ENCODE measurements at regions not wholly inside any gene's neighbourhood (a gene's known extent, or its start where the extent isn't known, plus 50 kb on each side); places are given as distances from the start of the nearest gene placed in this dataset.
A peak's percentile ranks its signal among the peaks of the same experiment; 100 is the strongest.

DNA sequence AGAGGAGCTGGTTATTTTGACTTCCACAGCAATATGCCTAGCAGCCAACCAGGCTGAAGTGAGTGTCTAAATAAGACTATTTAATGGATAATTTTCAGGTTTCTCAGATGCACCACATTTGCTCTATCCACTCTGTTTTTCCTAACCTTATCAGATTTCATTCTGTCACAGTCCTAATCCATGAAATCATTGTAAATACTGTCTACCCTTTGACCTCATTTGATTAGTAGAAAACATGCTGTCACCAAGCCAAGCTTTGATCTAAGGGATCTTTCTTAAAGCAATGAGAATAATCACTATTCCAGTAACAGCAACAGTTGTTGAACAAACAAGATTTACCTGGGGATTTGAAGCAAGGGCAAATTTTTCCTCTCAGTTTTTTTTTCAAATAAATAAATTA, 595.6 kb downstream of the LTN1 start:
- no peaks in the 10 kb centered on the region for H3K27me3 ChIP-seq
- no peaks in the 10 kb centered on the region for H3K36me3 ChIP-seq
- H3K9me3 ChIP-seq = no peaks in the 10 kb centered on the region
- intact Hi-C loops (cut with DNase I; ENCODE audit: low total_unique reads) (no loop called here), in situ Hi-C loops (cut with MboI; ENCODE audit: low pct_ligation_motif_present in 1 of 4, low pct_unique_long_range_greater_than_20kb in 1 of 4, low sequenced_read_pairs in 3 of 4) (no loop called here)
- peaks cover 0 to 10% (median 3%) of the 10 kb centered on the region in 4 donors for H3K4me1 ChIP-seq
- no peak overlapping the region for H3K4me3 ChIP-seq
- TF ChIP-seq POLR2A (IDR thresholded peaks at IDR 0.05) = no peak
- no peak for TF ChIP-seq EP300 (IDR thresholded peaks at IDR 0.05; ENCODE audit: low read depth)
- TF ChIP-seq, protein P1, sequence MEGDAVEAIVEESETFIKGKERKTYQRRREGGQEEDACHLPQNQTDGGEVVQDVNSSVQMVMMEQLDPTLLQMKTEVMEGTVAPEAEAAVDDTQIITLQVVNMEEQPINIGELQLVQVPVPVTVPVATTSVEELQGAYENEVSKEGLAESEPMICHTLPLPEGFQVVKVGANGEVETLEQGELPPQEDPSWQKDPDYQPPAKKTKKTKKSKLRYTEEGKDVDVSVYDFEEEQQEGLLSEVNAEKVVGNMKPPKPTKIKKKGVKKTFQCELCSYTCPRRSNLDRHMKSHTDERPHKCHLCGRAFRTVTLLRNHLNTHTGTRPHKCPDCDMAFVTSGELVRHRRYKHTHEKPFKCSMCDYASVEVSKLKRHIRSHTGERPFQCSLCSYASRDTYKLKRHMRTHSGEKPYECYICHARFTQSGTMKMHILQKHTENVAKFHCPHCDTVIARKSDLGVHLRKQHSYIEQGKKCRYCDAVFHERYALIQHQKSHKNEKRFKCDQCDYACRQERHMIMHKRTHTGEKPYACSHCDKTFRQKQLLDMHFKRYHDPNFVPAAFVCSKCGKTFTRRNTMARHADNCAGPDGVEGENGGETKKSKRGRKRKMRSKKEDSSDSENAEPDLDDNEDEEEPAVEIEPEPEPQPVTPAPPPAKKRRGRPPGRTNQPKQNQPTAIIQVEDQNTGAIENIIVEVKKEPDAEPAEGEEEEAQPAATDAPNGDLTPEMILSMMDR (IDR thresholded peaks at IDR 0.05) = no peak
- TF ChIP-seq POLR2AphosphoS5 (IDR thresholded peaks at IDR 0.05) = no peak
- H3K27ac ChIP-seq = no peak overlapping the region
- no peak for DNase-seq

DNA sequence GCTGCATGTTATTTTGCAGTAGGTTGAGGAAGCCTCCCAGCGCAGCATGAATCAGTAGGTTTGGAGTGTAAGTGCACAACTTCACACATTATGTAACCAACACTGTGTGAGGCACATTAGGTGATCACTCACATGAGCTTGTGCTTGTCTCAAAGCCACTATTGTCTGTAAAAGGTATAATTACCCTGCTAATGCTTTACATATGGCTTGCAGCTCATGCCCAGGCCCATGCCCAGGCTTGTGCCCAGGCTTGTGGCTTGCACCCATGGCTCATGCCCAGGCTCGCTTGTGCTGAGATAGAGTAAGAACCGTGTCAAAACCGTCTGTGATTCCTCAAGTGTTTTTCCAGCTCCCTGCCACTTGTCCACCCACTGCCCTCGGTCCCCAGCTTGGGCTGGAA, 596.3 kb downstream of the LTN1 start:
- Histone ChIP-seq H3K27ac (no peak overlapping the region), H3K4me1 (peaks cover 0 to 10% (median 3%) of the 10 kb centered on the region in 4 donors), H3K27me3 (no peaks in the 10 kb centered on the region), H3K36me3 (no peaks in the 10 kb centered on the region), H3K4me3 (no peak overlapping the region), H3K9me3 (no peaks in the 10 kb centered on the region)
- in situ Hi-C loops (cut with MboI; ENCODE audit: low pct_ligation_motif_present in 1 of 4, low pct_unique_long_range_greater_than_20kb in 1 of 4, low sequenced_read_pairs in 3 of 4) = no loop called here
- TF ChIP-seq, protein P1 (IDR thresholded peaks at IDR 0.05) = no peak
- TF ChIP-seq POLR2AphosphoS5 (IDR thresholded peaks at IDR 0.05) = no peak
- TF ChIP-seq EP300 (IDR thresholded peaks at IDR 0.05; ENCODE audit: low read depth) = no peak
- no peak for TF ChIP-seq POLR2A (IDR thresholded peaks at IDR 0.05)
- no peak for DNase-seq
- 83 to 89% methylated on average over 3 to 5 of the region's 5 CpGs for WGBS, 2 donors (ENCODE audit: low coverage in 1 of 2)
- intact Hi-C loops (cut with DNase I; ENCODE audit: low total_unique reads) = no loop called here

DNA sequence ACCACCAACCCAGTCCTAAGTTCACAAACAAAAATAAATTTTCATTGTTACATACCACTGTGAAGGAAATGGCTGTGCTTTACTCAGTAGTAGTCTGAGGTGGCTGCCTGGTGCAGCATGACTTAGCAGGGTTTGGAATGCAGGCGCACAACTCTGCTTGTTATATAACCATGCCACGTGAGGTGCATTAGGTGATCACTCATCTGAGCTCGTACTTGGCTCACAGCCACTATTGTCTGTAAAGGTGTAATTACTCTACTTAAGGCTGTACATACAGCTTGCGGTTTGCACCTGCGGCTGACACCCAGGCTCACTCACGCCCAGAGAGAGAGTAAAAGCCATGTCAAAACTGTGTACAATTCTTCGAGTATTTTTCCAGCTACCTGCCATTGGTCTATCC, 599.4 kb downstream of the LTN1 start:
- in situ Hi-C loops (cut with MboI; ENCODE audit: low pct_ligation_motif_present in 1 of 4, low pct_unique_long_range_greater_than_20kb in 1 of 4, low sequenced_read_pairs in 3 of 4) (no loop called here), intact Hi-C loops (cut with DNase I; ENCODE audit: low total_unique reads) (no loop called here)
- H3K4me1 ChIP-seq = peaks cover 0 to 10% (median 3%) of the 10 kb centered on the region in 4 donors
- H3K36me3 ChIP-seq = no peaks in the 10 kb centered on the region
- peak overlapping the region in 3 of 4 donors; percentile 39 to 63 (median 52) for H3K27ac ChIP-seq
- no peaks in the 10 kb centered on the region for H3K9me3 ChIP-seq
- no peaks in the 10 kb centered on the region for H3K27me3 ChIP-seq
- TF ChIP-seq POLR2AphosphoS5 (IDR thresholded peaks at IDR 0.05) = peak in 2 of 3 donors; percentile 49 to 70
- TF ChIP-seq, protein P1 (IDR thresholded peaks at IDR 0.05) = no peak
- DNase-seq = peak; percentile 83
- WGBS, 2 donors (ENCODE audit: low coverage in 1 of 2) = 61% methylated on average over 7 of the region's 7 CpGs; no CpG with 5 or more reads in 1 of the 2 donors
- H3K4me3 ChIP-seq = no peak overlapping the region

DNA sequence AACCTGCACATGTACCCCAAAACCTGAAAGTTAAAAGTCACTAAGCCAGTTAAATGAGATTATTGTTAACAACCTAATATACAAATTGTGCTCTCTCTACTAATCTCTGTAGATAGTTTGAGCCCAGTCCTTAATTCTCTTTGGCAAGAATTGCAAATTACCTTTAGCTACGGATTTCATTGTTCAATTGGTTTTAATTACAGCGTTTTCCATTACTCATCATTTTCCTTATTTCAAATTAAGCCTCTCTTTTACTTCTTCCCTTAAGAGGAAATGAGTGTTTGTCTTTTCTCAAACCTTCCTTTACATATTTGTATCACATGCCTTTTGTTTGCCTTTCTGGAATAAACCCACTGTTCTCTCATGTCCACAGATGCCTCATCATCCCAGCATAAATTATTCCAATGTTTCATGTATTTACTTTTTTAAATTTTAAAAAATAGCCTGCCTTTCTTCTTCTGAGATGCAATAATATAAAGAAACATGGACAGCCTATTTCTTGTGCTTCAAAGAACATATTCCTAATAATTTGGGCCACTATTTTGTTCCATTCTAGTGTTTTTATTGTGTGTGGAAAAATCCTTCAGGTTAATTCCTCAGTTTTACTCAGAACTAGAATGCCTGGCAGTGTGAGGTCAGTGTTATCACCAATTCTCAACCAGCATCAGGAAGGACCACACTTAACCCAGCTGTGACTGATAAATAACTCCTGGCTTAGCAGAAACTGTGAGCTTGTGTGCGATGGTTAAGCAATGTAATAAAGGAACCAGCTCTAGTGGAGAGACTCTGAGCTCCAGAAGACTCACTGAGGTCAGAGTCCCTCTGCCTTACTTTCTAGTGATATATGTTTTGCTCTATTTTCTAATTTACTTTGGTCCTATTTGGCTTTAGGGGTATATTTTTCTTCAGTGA, 600.5 kb downstream of the LTN1 start:
- Histone ChIP-seq H3K27ac (no peak overlapping the region), H3K27me3 (no peaks in the 10 kb centered on the region), H3K36me3 (no peaks in the 10 kb centered on the region), H3K9me3 (no peaks in the 10 kb centered on the region), H3K4me3 (no peak overlapping the region), H3K4me1 (peaks cover 0 to 10% (median 3%) of the 10 kb centered on the region in 4 donors)
- no peak for TF ChIP-seq POLR2A (IDR thresholded peaks at IDR 0.05)
- TF ChIP-seq EP300 (IDR thresholded peaks at IDR 0.05; ENCODE audit: low read depth) = no peak
- TF ChIP-seq, protein P1 (IDR thresholded peaks at IDR 0.05) = no peak
- TF ChIP-seq POLR2AphosphoS5 (IDR thresholded peaks at IDR 0.05) = no peak
- in situ Hi-C loops (cut with MboI; ENCODE audit: low pct_ligation_motif_present in 1 of 4, low pct_unique_long_range_greater_than_20kb in 1 of 4, low sequenced_read_pairs in 3 of 4) = no loop called here
- no peak for DNase-seq
- WGBS, 2 donors (ENCODE audit: low coverage in 1 of 2) = 80 to 94% methylated on average over 3 of the region's 3 CpGs
- intact Hi-C loops (cut with DNase I; ENCODE audit: low total_unique reads) = no loop called here

All from transverse colon (tissue), 4 donors.